K562 (cell line): ENCODE measurements at regions not wholly inside any gene's neighbourhood (a gene's known extent, or its start where the extent isn't known, plus 50 kb on each side); places are given as distances from the start of the nearest gene placed in this dataset.

Experiments
- CHD2 ChIP-seq: IDR thresholded peaks from 2 replicates; pipeline ENCODE4 v1.6.1; 2011; ENCODE audit warnings: low read depth, low read length
- CTCF ChIP-seq, 3 experiments: IDR thresholded peaks in 2 of 3; conservative IDR thresholded peaks in 1 of 3; 2 replicates each; pipeline ENCODE4 v1.5.1; 2011 to 2012; ENCODE audit warnings: low read length in 3 of 3, mild to moderate bottlenecking in 3 of 3, control low read depth in 2 of 3, improper control_type of control experiment in 1 of 3, inconsistent platforms in 1 of 3, low read depth in 1 of 3, mixed read lengths in 1 of 3, moderate library complexity in 1 of 3; ENCODE audit not compliant: insufficient read depth in 2 of 3
- E2F3 ChIP-seq: fragments of 250-450 bp; sonication (Bioruptor Pico); IDR thresholded peaks from 2 replicates; pipeline ENCODE4 v1.4.0; 2020; ENCODE audit warnings: mild to moderate bottlenecking
- ESRRA ChIP-seq: fragments of 450-650 bp; IDR thresholded peaks from 2 replicates; pipeline ENCODE4 v1.6.1; 2014; ENCODE audit warnings: low read depth, mild to moderate bottlenecking, moderate library complexity, borderline replicate concordance
- EZH2 ChIP-seq: IDR thresholded peaks from 2 replicates; pipeline ENCODE4 v1.6.1; 2012; ENCODE audit warnings: low read depth, mild to moderate bottlenecking, inconsistent platforms, low read length, borderline replicate concordance
- MBD1 ChIP-seq: fragments of 250-450 bp; sonication (Bioruptor Pico); IDR thresholded peaks from 2 replicates; pipeline ENCODE4 v1.8.0; 2022; ENCODE audit warnings: inconsistent platforms
- PHF20 ChIP-seq: fragments of 450-650 bp; IDR thresholded peaks from 2 replicates; pipeline ENCODE4 v1.6.1; 2018; ENCODE audit not compliant: partially characterized antibody
- POLR2A ChIP-seq: fragments of 450-650 bp; conservative IDR thresholded peaks from 2 replicates; pipeline ENCODE4 v1.6.1; 2016
- POLR2AphosphoS5 ChIP-seq: IDR thresholded peaks from 2 replicates; pipeline ENCODE4 v1.6.1; 2011; ENCODE audit warnings: mild to moderate bottlenecking, low read depth, low read length, moderate library complexity; ENCODE audit not compliant: control insufficient read depth, insufficient read depth
- ZNF146 ChIP-seq: IDR thresholded peaks from one replicate; pipeline ENCODE4 v1.6.1; 2018; ENCODE audit warnings: missing compliant biosample characterization; ENCODE audit not compliant: unreplicated experiment
- TF ChIP-seq, protein P1 (sequence below): sonication (generic); formaldehyde crosslinking; IDR thresholded peaks from 2 replicates; pipeline ENCODE4 v1.9.0; 2022; ENCODE audit warnings: mild to moderate bottlenecking, missing genetic modification reagents
- TF ChIP-seq, protein P2 (sequence below), 2 experiments: fragments of 200-800 bp in 1 of 2; sonication (Bioruptor generic) in 1 of 2; sonication (generic) in 1 of 2; formaldehyde crosslinking in 1 of 2; IDR thresholded peaks in 1 of 2; conservative IDR thresholded peaks in 1 of 2; 2 replicates each; pipeline versions ENCODE4 v1.5.0 to v1.6.1; 2016 to 2020; ENCODE audit warnings: missing compliant biosample characterization in 1 of 2, missing genetic modification characterization in 1 of 2, missing genetic modification reagents in 1 of 2
- TF ChIP-seq, protein P3 (sequence below): IDR thresholded peaks from 2 replicates; pipeline ENCODE4 v1.6.1; 2011; ENCODE audit warnings: borderline replicate concordance, low read depth, mild to moderate bottlenecking, moderate library complexity, low read length; ENCODE audit not compliant: insufficient read depth, poor library complexity, severe bottlenecking
- TF ChIP-seq, protein P4 (sequence below), 2 experiments: fragments of 450-650 bp; conservative IDR thresholded peaks; 2 replicates each; pipeline ENCODE4 v1.6.1; 2017; ENCODE audit warnings: mild to moderate bottlenecking in 2 of 2, moderate library complexity in 2 of 2

- no peak for TF ChIP-seq E2F3 (CRISPR knock-in tag)
- TF ChIP-seq, protein P1, sequence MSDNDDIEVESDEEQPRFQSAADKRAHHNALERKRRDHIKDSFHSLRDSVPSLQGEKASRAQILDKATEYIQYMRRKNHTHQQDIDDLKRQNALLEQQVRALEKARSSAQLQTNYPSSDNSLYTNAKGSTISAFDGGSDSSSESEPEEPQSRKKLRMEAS (CRISPR knock-in tag), result no peak
- TF ChIP-seq MBD1 (CRISPR knock-in tag), result no peak
- TF ChIP-seq POLR2AphosphoS5, result no peak
- no peak for TF ChIP-seq PHF20
- no peak for TF ChIP-seq POLR2A
- TF ChIP-seq, protein P2, sequence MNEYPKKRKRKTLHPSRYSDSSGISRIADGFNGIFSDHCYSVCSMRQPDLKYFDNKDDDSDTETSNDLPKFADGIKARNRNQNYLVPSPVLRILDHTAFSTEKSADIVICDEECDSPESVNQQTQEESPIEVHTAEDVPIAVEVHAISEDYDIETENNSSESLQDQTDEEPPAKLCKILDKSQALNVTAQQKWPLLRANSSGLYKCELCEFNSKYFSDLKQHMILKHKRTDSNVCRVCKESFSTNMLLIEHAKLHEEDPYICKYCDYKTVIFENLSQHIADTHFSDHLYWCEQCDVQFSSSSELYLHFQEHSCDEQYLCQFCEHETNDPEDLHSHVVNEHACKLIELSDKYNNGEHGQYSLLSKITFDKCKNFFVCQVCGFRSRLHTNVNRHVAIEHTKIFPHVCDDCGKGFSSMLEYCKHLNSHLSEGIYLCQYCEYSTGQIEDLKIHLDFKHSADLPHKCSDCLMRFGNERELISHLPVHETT (CRISPR knock-in tag; conservative IDR thresholded peaks at IDR 0.05 in 1 of 2, IDR thresholded peaks at IDR 0.05 in 1 of 2), result no peak
- no peak for TF ChIP-seq CHD2
- TF ChIP-seq EZH2, result no peak
- TF ChIP-seq ZNF146 (CRISPR knock-in tag), result no peak
- TF ChIP-seq ESRRA, result no peak
- TF ChIP-seq, protein P3, sequence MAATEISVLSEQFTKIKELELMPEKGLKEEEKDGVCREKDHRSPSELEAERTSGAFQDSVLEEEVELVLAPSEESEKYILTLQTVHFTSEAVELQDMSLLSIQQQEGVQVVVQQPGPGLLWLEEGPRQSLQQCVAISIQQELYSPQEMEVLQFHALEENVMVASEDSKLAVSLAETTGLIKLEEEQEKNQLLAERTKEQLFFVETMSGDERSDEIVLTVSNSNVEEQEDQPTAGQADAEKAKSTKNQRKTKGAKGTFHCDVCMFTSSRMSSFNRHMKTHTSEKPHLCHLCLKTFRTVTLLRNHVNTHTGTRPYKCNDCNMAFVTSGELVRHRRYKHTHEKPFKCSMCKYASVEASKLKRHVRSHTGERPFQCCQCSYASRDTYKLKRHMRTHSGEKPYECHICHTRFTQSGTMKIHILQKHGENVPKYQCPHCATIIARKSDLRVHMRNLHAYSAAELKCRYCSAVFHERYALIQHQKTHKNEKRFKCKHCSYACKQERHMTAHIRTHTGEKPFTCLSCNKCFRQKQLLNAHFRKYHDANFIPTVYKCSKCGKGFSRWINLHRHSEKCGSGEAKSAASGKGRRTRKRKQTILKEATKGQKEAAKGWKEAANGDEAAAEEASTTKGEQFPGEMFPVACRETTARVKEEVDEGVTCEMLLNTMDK, result no peak
- no peak for TF ChIP-seq CTCF (IDR thresholded peaks at IDR 0.05 in 2 of 3, conservative IDR thresholded peaks at IDR 0.05 in 1 of 3; ENCODE audit: insufficient read depth in 2 of 3, low read depth in 1 of 3, low read length in 3 of 3)
- TF ChIP-seq, protein P4, sequence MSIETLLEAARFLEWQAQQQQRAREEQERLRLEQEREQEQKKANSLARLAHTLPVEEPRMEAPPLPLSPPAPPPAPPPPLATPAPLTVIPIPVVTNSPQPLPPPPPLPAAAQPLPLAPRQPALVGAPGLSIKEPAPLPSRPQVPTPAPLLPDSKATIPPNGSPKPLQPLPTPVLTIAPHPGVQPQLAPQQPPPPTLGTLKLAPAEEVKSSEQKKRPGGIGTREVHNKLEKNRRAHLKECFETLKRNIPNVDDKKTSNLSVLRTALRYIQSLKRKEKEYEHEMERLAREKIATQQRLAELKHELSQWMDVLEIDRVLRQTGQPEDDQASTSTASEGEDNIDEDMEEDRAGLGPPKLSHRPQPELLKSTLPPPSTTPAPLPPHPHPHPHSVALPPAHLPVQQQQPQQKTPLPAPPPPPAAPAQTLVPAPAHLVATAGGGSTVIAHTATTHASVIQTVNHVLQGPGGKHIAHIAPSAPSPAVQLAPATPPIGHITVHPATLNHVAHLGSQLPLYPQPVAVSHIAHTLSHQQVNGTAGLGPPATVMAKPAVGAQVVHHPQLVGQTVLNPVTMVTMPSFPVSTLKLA (conservative IDR thresholded peaks at IDR 0.05), result no peak
Measured at GRCh38 chr4:151987606-151988005, 226.8 kb upstream of the GATB start.
